Breast epithelium (tissue), 4 donors: ENCODE measurements at regions not wholly inside any gene's neighbourhood (a gene's known extent, or its start where the extent isn't known, plus 50 kb on each side); places are given as distances from the start of the nearest gene placed in this dataset.

Source experiments
- DNase-seq, 2 donors: peaks; one replicate each; pipeline ENCODE4 v3.0.0-alpha.2; 2019; ENCODE audit warnings: low spot score in 2 of 2
- H3K27ac ChIP-seq, 2 donors: fragments of 200-600 bp; sonication (generic) in 1 of 2; one replicate each; pipeline ENCODE4 v1.5.1; 2016 to 2019; ENCODE audit warnings: mild to moderate bottlenecking in 1 of 2
- H3K27me3 ChIP-seq, 2 donors: fragments of 200-600 bp; sonication (generic) in 1 of 2; one replicate each; pipeline versions ENCODE4 v1.5.1 to v1.6.0; 2017 to 2019; ENCODE audit warnings: control low read depth in 1 of 2, mild to moderate bottlenecking in 1 of 2
- H3K36me3 ChIP-seq: fragments of 200-600 bp; one replicate; pipeline ENCODE4 v1.5.1; 2019
- H3K4me1 ChIP-seq, 2 donors: fragments of 200-600 bp; sonication (generic); one replicate each; pipeline ENCODE4 v1.5.1; 2016 to 2019; ENCODE audit warnings: control low read depth in 1 of 2
- H3K4me3 ChIP-seq, 3 donors: fragments of 200-600 bp; sonication (generic); 1 replicate in 2 of 3; 2 replicates in 1 of 3; pipeline ENCODE4 v1.5.1; 2016 to 2019; ENCODE audit warnings: mild to moderate bottlenecking in 3 of 3, moderate library complexity in 2 of 3
- H3K9me3 ChIP-seq, 2 donors: fragments of 200-600 bp; sonication (generic) in 1 of 2; one replicate each; pipeline ENCODE4 v1.5.1; 2016 to 2019; ENCODE audit warnings: control low read depth in 1 of 2
- POLR2A ChIP-seq: fragments of 450-650 bp; IDR thresholded peaks from one replicate; pipeline ENCODE4 v1.6.1; 2016; ENCODE audit warnings: antibody characterized with exemption, mild to moderate bottlenecking, moderate library complexity
- POLR2AphosphoS5 ChIP-seq, 3 donors: sonication (generic); formaldehyde crosslinking; IDR thresholded peaks; one replicate each; pipeline ENCODE4 v1.6.1; 2017; ENCODE audit warnings: antibody characterized with exemption in 3 of 3
- intact Hi-C: fragments of 100-400 bp; cut with DNase I; formaldehyde crosslinking; loops from one replicate; pipeline ENCODE4 v1.15.1; 2023; ENCODE audit warnings: low total_unique reads
- TF ChIP-seq, protein P1 (sequence below), 3 donors: fragments of 450-650 bp; IDR thresholded peaks; one replicate each; pipeline ENCODE4 v1.5.1; 2016 to 2017; ENCODE audit warnings: antibody characterized with exemption in 3 of 3, mild to moderate bottlenecking in 3 of 3, moderate library complexity in 3 of 3

DNA sequence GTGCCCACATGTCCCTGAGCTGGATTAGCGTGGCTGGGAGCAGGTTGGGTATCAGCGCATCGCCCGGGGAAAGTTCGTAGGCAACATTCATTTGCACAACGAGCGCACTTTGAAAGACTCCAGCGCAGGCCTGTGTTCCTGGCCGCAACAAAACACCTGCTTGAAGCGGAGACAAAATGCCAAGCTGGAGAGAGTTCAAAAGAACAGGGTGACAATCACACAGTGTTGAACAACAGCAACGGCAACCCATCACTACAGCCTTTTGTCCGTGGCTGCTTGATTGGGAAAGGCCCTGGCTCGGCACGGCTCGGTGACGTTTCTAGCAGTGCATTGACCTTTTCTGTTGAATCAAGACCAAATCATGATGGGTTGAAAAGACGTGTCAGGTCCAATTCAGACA, 336.3 kb downstream of the IRX1 start:
- Histone ChIP-seq H3K27me3 (no peaks in the 10 kb centered on the region), H3K4me1 (no peaks in the 10 kb centered on the region), H3K27ac (peak overlapping the region in 1 of 2 donors; percentile 60), H3K9me3 (no peaks in the 10 kb centered on the region), H3K4me3 (peak overlapping the region in 1 of 3 donors; percentile 8), H3K36me3 (no peaks in the 10 kb centered on the region)
- TF ChIP-seq POLR2AphosphoS5 (IDR thresholded peaks at IDR 0.05) (peak in 1 of 3 donors; percentile 51), POLR2A (no peak)
- TF ChIP-seq, protein P1, sequence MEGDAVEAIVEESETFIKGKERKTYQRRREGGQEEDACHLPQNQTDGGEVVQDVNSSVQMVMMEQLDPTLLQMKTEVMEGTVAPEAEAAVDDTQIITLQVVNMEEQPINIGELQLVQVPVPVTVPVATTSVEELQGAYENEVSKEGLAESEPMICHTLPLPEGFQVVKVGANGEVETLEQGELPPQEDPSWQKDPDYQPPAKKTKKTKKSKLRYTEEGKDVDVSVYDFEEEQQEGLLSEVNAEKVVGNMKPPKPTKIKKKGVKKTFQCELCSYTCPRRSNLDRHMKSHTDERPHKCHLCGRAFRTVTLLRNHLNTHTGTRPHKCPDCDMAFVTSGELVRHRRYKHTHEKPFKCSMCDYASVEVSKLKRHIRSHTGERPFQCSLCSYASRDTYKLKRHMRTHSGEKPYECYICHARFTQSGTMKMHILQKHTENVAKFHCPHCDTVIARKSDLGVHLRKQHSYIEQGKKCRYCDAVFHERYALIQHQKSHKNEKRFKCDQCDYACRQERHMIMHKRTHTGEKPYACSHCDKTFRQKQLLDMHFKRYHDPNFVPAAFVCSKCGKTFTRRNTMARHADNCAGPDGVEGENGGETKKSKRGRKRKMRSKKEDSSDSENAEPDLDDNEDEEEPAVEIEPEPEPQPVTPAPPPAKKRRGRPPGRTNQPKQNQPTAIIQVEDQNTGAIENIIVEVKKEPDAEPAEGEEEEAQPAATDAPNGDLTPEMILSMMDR (IDR thresholded peaks at IDR 0.05) = no peak
- intact Hi-C loops = no loop called here
- DNase-seq = peak in 1 of 2 donors; percentile 79

DNA sequence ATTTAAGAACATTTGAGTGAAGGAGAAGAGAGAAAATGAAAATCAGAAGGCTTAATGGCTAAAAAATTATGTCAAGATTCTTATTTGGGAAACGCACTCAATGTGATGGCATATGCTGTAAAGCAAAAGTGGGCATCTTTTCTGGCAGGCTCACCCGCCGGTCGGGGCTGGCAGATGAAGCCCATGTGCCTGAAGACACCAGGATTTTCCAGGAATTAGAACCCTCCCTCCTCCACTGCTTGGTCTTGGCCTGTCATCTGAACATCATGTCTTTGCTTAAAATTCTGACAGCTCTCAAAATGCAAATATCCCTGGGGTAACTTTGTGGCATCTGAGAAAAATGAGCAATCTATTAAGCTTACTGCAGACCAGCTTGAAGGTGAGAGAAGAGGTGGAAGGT, 337.9 kb downstream of the IRX1 start:
- Histone ChIP-seq H3K27ac (no peak overlapping the region), H3K36me3 (no peaks in the 10 kb centered on the region), H3K27me3 (no peaks in the 10 kb centered on the region), H3K9me3 (peaks cover 0 to 7% of the 10 kb centered on the region in 2 donors), H3K4me3 (no peak overlapping the region), H3K4me1 (no peaks in the 10 kb centered on the region)
- intact Hi-C loops = no loop called here
- TF ChIP-seq POLR2AphosphoS5 (IDR thresholded peaks at IDR 0.05) (no peak), POLR2A (no peak)
- TF ChIP-seq, protein P1 (IDR thresholded peaks at IDR 0.05) = no peak
- no peak for DNase-seq

GRCh38 chr5:3933966-3934365, 338.3 kb downstream of the IRX1 start:
- Histone ChIP-seq H3K27ac (no peak overlapping the region), H3K4me1 (no peaks in the 10 kb centered on the region), H3K36me3 (no peaks in the 10 kb centered on the region), H3K27me3 (no peaks in the 10 kb centered on the region), H3K4me3 (no peak overlapping the region), H3K9me3 (peaks cover 0 to 8% of the 10 kb centered on the region in 2 donors)
- intact Hi-C loops = no loop called here
- no peak for TF ChIP-seq POLR2A
- TF ChIP-seq POLR2AphosphoS5 (IDR thresholded peaks at IDR 0.05) = no peak
- TF ChIP-seq, protein P1 (IDR thresholded peaks at IDR 0.05) = no peak
- DNase-seq = no peak

- no peaks in the 10 kb centered on the region for H3K36me3 ChIP-seq
- TF ChIP-seq POLR2A (no peak), POLR2AphosphoS5 (IDR thresholded peaks at IDR 0.05) (no peak)
- TF ChIP-seq, protein P1 (IDR thresholded peaks at IDR 0.05) = no peak
- H3K4me3 ChIP-seq = no peak overlapping the region
- no peaks in the 10 kb centered on the region for H3K9me3 ChIP-seq
- DNase-seq = no peak
- no peaks in the 10 kb centered on the region for H3K27me3 ChIP-seq
- H3K4me1 ChIP-seq = no peaks in the 10 kb centered on the region
- H3K27ac ChIP-seq = no peak overlapping the region
- intact Hi-C loops = no loop called here
Observed at GRCh38 chr5:3943859-3944258, 348.2 kb downstream of the IRX1 start.

GRCh38 chr5:3944930-3945329, 349.3 kb downstream of the IRX1 start:
- no peaks in the 10 kb centered on the region for H3K36me3 ChIP-seq
- no peak overlapping the region for H3K4me3 ChIP-seq
- H3K4me1 ChIP-seq = no peaks in the 10 kb centered on the region
- no peak for DNase-seq
- intact Hi-C loops = no loop called here
- H3K27ac ChIP-seq = no peak overlapping the region
- no peaks in the 10 kb centered on the region for H3K9me3 ChIP-seq
- TF ChIP-seq, protein P1 (IDR thresholded peaks at IDR 0.05) = no peak
- no peak for TF ChIP-seq POLR2A
- TF ChIP-seq POLR2AphosphoS5 (IDR thresholded peaks at IDR 0.05) = no peak
- no peaks in the 10 kb centered on the region for H3K27me3 ChIP-seq
